ENCODE measurements at regions not wholly inside any gene's neighbourhood (a gene's known extent, or its start where the extent isn't known, plus 50 kb on each side); places are given as distances from the start of the nearest gene placed in this dataset.
"Not testable (repeated sequence)": the region's sequence is repeated elsewhere in the genome, so short reads cannot be mapped to it uniquely, and the experiment has no call there.

- H3K4me3 ChIP-seq, result no peak overlapping the region
- H3K27ac ChIP-seq, result no peak overlapping the region
Observed at GRCh38 chr2:122080871-122081270, 325.4 kb downstream of the TSN start.

- Histone ChIP-seq H3K27ac (no peak overlapping the region), H3K4me3 (no peak overlapping the region)
Observed at GRCh38 chr2:122081751-122082150, 326.3 kb downstream of the TSN start.

- Histone ChIP-seq H3K27ac (no peak overlapping the region), H3K4me3 (no peak overlapping the region)
Observed at GRCh38 chr2:122083256-122084048, 328.0 kb downstream of the TSN start.

GRCh38 chr2:122085672-122086071 lies 330.2 kb downstream of the TSN start:
- not testable (repeated sequence) for H3K27ac ChIP-seq, H3K4me3 ChIP-seq

GRCh38 chr2:122094557-122094956 lies 339.1 kb downstream of the TSN start:
- no peak overlapping the region for H3K27ac ChIP-seq
- no peak overlapping the region for H3K4me3 ChIP-seq

GRCh38 chr2:122096761-122097160 lies 341.3 kb downstream of the TSN start:
- Histone ChIP-seq H3K4me3 (no peak overlapping the region), H3K27ac (no peak overlapping the region)

- no peak overlapping the region for H3K4me3 ChIP-seq
- H3K27ac ChIP-seq, result no peak overlapping the region
Observed at GRCh38 chr2:122098306-122098705, 342.9 kb downstream of the TSN start.

- Histone ChIP-seq H3K27ac (no peak overlapping the region), H3K4me3 (no peak overlapping the region)
Observed at GRCh38 chr2:122100346-122100745, 344.9 kb downstream of the TSN start.

GRCh38 chr2:122100756-122101155 lies 345.3 kb downstream of the TSN start:
- H3K4me3 ChIP-seq, result no peak overlapping the region
- H3K27ac ChIP-seq, result no peak overlapping the region

GRCh38 chr2:122101319-122101718 lies 345.9 kb downstream of the TSN start:
- Histone ChIP-seq H3K27ac (no peak overlapping the region), H3K4me3 (no peak overlapping the region)

- H3K27ac ChIP-seq, result no peak overlapping the region
Observed at GRCh38 chr2:122105171-122105876, 349.9 kb downstream of the TSN start.

GRCh38 chr2:122105877-122106206 lies 350.4 kb downstream of the TSN start:
- Histone ChIP-seq H3K27ac (no peak overlapping the region), H3K4me3 (no peak overlapping the region)

More at GRCh38 chr2:122105171-122105876, 349.9 kb downstream of the TSN start:
- no peak overlapping the region for H3K4me3 ChIP-seq

GRCh38 chr2:122108186-122108585 lies 352.7 kb downstream of the TSN start:
- no peak overlapping the region for H3K27ac ChIP-seq
- no peak overlapping the region for H3K4me3 ChIP-seq

- no peak overlapping the region for H3K27ac ChIP-seq
Observed at GRCh38 chr2:122112216-122113005, 357.0 kb downstream of the TSN start.

GRCh38 chr2:122114421-122114820 lies 359.0 kb downstream of the TSN start:
- Histone ChIP-seq H3K4me3 (no peak overlapping the region), H3K27ac (no peak overlapping the region)

More at GRCh38 chr2:122112216-122113005, 357.0 kb downstream of the TSN start:
- H3K4me3 ChIP-seq, result no peak overlapping the region

GRCh38 chr2:122117371-122117770 lies 361.9 kb downstream of the TSN start:
- H3K4me3 ChIP-seq, result no peak overlapping the region
- no peak overlapping the region for H3K27ac ChIP-seq

- Histone ChIP-seq H3K4me3 (no peak overlapping the region), H3K27ac (no peak overlapping the region)
Observed at GRCh38 chr2:122129399-122129798, 373.9 kb downstream of the TSN start.

GRCh38 chr2:122132147-122132691 lies 376.8 kb downstream of the TSN start:
- Histone ChIP-seq H3K4me3 (no peak overlapping the region), H3K27ac (no peak overlapping the region)

- H3K27ac ChIP-seq, result no peak overlapping the region
- no peak overlapping the region for H3K4me3 ChIP-seq
Observed at GRCh38 chr2:122135021-122135937, 379.8 kb downstream of the TSN start.
